GM23338 (cell line): ENCODE measurements at regions not wholly inside any gene's neighbourhood (a gene's known extent, or its start where the extent isn't known, plus 50 kb on each side); places are given as distances from the start of the nearest gene placed in this dataset.

Source experiments
- ATAC-seq: fragments of 200-7000 bp; cut with Tn5 transposase; 3 replicates; pipeline ENCODE4 v1.9.1; 2020
- DNase-seq: peaks from one replicate; pipeline ENCODE4 v3.0.0-alpha.2; 2015; ENCODE audit warnings: low spot score
- H2AFZ ChIP-seq: fragments of 200-600 bp; sonication (generic); 2 replicates; pipeline ENCODE4 v1.8.0; 2016; ENCODE audit warnings: antibody characterized with exemption, mild to moderate bottlenecking, moderate library complexity
- H3F3A ChIP-seq: fragments of 200-600 bp; sonication (generic); replicated peaks from 2 replicates; pipeline ENCODE4 v1.8.0; 2017; ENCODE audit warnings: antibody characterized with exemption, mixed run types, low read depth
- H3K27ac ChIP-seq: fragments of 200-600 bp; sonication (generic); 2 replicates; pipeline ENCODE4 v1.6.1; 2016; ENCODE audit warnings: low read depth
- H3K27me3 ChIP-seq: fragments of 200-600 bp; sonication (generic); 2 replicates; pipeline ENCODE4 v1.8.0; 2016; ENCODE audit warnings: mild to moderate bottlenecking, mixed run types, moderate library complexity; ENCODE audit not compliant: insufficient read depth
- H3K36me3 ChIP-seq: fragments of 200-600 bp; sonication (generic); 2 replicates; pipeline ENCODE4 v1.8.0; 2016; ENCODE audit warnings: mild to moderate bottlenecking; ENCODE audit not compliant: insufficient read depth
- H3K4me1 ChIP-seq: fragments of 200-600 bp; sonication (generic); 2 replicates; pipeline ENCODE4 v1.8.0; 2016; ENCODE audit warnings: mild to moderate bottlenecking, moderate library complexity; ENCODE audit not compliant: insufficient read depth
- H3K4me2 ChIP-seq: fragments of 200-600 bp; sonication (generic); 2 replicates; pipeline ENCODE4 v1.7.1; 2017; ENCODE audit warnings: mixed run types
- H3K4me3 ChIP-seq: fragments of 200-600 bp; sonication (generic); 2 replicates; pipeline ENCODE4 v1.6.1; 2016; ENCODE audit warnings: mixed run types
- H3K79me2 ChIP-seq: fragments of 200-600 bp; sonication (generic); replicated peaks from 2 replicates; pipeline ENCODE4 v1.8.0; 2017; ENCODE audit warnings: mild to moderate bottlenecking; ENCODE audit not compliant: insufficient read depth
- H3K9me2 ChIP-seq: fragments of 200-600 bp; sonication (generic); 2 replicates; pipeline ENCODE4 v1.8.0; 2017; ENCODE audit not compliant: insufficient read depth
- H4K20me1 ChIP-seq: fragments of 200-600 bp; sonication (generic); replicated peaks from 2 replicates; pipeline ENCODE4 v1.8.0; 2017; ENCODE audit warnings: mild to moderate bottlenecking; ENCODE audit not compliant: insufficient read depth
- H3K27ac Mint-ChIP-seq: 2 replicates; pipeline ENCODE4 v1.8.0; 2020; ENCODE audit warnings: inconsistent platforms, mild to moderate bottlenecking, moderate library complexity, mixed read lengths
- H3K27me3 Mint-ChIP-seq: 3 replicates; pipeline ENCODE4 v1.8.0; 2022; ENCODE audit warnings: low read depth, mild to moderate bottlenecking, moderate library complexity, mixed read lengths, inconsistent platforms; ENCODE audit not compliant: insufficient read depth, poor library complexity
- H3K36me3 Mint-ChIP-seq: 3 replicates; pipeline ENCODE4 v1.8.0; 2021; ENCODE audit warnings: low read depth, mild to moderate bottlenecking, inconsistent platforms, moderate library complexity, mixed read lengths
- H3K4me1 Mint-ChIP-seq: 3 replicates; pipeline ENCODE4 v1.8.0; 2020; ENCODE audit warnings: mild to moderate bottlenecking, inconsistent platforms, mixed read lengths
- H3K4me3 Mint-ChIP-seq: 3 replicates; pipeline ENCODE4 v1.8.0; 2021; ENCODE audit warnings: moderate library complexity, mild to moderate bottlenecking, inconsistent platforms, mixed read lengths
- H3K9me3 Mint-ChIP-seq: 3 replicates; pipeline ENCODE4 v1.8.0; 2020; ENCODE audit warnings: moderate library complexity, mild to moderate bottlenecking, inconsistent platforms, mixed read lengths
- CREB1 ChIP-seq: fragments of 250-450 bp; sonication (Bioruptor Pico); IDR thresholded peaks from 2 replicates; pipeline ENCODE4 v1.5.0; 2020; ENCODE audit warnings: low read depth, mild to moderate bottlenecking, moderate library complexity
- NANOG ChIP-seq: IDR thresholded peaks from 2 replicates; pipeline ENCODE4 v1.6.1; 2016; ENCODE audit warnings: antibody characterized with exemption, borderline replicate concordance
- POLR2AphosphoS5 ChIP-seq: IDR thresholded peaks from 2 replicates; pipeline ENCODE4 v1.6.1; 2016; ENCODE audit warnings: antibody characterized with exemption, low read depth
- REST ChIP-seq: IDR thresholded peaks from one replicate; pipeline ENCODE4 v1.6.1; 2018; ENCODE audit warnings: antibody characterized with exemption; ENCODE audit not compliant: unreplicated experiment
- STAT1 ChIP-seq: IDR thresholded peaks from one replicate; pipeline ENCODE4 v1.6.1; 2016; ENCODE audit warnings: antibody characterized with exemption; ENCODE audit not compliant: unreplicated experiment
- ZNF114 ChIP-seq: fragments of 250-450 bp; sonication (Bioruptor Pico); IDR thresholded peaks from 2 replicates; pipeline ENCODE4 v1.5.0; 2020; ENCODE audit warnings: mild to moderate bottlenecking, moderate library complexity
- TF ChIP-seq, protein P1 (sequence below): fragments of 250-450 bp; sonication (Bioruptor Pico); IDR thresholded peaks from 2 replicates; pipeline ENCODE4 v1.5.0; 2020; ENCODE audit warnings: mild to moderate bottlenecking, moderate library complexity

DNA sequence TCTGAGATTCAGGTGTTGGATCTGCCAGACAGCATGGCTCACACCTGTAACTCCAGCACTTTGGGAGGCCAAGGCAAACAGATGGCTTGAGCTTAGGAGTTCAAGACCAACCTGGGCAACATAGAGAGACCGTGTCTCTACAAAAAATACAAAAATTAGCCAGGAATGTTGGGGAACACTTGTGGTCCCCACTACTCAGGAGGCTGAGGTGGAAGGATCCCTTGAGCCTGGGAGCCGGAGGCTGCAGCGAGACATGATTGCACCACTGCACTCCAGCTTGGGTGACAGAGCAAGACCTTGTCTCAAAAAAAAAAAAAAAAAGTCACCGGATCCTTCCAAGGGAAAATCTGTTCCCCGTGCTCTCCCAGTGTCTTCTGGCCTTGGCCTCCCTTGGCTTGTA lies 109.2 kb downstream of the IRS2 start (continued):
- TF ChIP-seq, protein P1, sequence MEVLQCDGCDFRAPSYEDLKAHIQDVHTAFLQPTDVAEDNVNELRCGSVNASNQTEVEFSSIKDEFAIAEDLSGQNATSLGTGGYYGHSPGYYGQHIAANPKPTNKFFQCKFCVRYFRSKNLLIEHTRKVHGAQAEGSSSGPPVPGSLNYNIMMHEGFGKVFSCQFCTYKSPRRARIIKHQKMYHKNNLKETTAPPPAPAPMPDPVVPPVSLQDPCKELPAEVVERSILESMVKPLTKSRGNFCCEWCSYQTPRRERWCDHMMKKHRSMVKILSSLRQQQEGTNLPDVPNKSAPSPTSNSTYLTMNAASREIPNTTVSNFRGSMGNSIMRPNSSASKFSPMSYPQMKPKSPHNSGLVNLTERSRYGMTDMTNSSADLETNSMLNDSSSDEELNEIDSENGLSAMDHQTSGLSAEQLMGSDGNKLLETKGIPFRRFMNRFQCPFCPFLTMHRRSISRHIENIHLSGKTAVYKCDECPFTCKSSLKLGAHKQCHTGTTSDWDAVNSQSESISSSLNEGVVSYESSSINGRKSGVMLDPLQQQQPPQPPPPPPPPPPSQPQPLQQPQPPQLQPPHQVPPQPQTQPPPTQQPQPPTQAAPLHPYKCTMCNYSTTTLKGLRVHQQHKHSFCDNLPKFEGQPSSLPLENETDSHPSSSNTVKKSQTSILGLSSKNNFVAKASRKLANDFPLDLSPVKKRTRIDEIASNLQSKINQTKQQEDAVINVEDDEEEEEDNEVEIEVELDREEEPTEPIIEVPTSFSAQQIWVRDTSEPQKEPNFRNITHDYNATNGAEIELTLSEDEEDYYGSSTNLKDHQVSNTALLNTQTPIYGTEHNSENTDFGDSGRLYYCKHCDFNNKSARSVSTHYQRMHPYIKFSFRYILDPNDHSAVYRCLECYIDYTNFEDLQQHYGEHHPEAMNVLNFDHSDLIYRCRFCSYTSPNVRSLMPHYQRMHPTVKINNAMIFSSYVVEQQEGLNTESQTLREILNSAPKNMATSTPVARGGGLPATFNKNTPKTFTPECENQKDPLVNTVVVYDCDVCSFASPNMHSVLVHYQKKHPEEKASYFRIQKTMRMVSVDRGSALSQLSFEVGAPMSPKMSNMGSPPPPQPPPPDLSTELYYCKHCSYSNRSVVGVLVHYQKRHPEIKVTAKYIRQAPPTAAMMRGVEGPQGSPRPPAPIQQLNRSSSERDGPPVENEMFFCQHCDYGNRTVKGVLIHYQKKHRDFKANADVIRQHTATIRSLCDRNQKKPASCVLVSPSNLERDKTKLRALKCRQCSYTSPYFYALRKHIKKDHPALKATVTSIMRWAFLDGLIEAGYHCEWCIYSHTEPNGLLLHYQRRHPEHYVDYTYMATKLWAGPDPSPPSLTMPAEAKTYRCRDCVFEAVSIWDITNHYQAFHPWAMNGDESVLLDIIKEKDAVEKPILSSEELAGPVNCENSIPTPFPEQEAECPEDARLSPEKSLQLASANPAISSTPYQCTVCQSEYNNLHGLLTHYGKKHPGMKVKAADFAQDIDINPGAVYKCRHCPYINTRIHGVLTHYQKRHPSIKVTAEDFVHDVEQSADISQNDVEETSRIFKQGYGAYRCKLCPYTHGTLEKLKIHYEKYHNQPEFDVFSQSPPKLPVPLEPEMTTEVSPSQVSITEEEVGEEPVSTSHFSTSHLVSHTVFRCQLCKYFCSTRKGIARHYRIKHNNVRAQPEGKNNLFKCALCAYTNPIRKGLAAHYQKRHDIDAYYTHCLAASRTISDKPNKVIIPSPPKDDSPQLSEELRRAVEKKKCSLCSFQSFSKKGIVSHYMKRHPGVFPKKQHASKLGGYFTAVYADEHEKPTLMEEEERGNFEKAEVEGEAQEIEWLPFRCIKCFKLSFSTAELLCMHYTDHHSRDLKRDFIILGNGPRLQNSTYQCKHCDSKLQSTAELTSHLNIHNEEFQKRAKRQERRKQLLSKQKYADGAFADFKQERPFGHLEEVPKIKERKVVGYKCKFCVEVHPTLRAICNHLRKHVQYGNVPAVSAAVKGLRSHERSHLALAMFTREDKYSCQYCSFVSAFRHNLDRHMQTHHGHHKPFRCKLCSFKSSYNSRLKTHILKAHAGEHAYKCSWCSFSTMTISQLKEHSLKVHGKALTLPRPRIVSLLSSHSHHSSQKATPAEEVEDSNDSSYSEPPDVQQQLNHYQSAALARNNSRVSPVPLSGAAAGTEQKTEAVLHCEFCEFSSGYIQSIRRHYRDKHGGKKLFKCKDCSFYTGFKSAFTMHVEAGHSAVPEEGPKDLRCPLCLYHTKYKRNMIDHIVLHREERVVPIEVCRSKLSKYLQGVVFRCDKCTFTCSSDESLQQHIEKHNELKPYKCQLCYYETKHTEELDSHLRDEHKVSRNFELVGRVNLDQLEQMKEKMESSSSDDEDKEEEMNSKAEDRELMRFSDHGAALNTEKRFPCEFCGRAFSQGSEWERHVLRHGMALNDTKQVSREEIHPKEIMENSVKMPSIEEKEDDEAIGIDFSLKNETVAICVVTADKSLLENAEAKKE (CRISPR knock-in tag), result no peak

GRCh38 chr13:109673477-109673876 lies 112.9 kb downstream of the IRS2 start:
- no peaks in the 10 kb centered on the region for H4K20me1 ChIP-seq
- no peak overlapping the region for H3K4me3 ChIP-seq
- H2AFZ ChIP-seq, result no peak overlapping the region
- H3F3A ChIP-seq, result no peaks in the 10 kb centered on the region
- no peaks in the 10 kb centered on the region for H3K27me3 ChIP-seq
- no peak for DNase-seq
- Mint-ChIP-seq H3K9me3 (no peaks in the 10 kb centered on the region), H3K27ac (no peak overlapping the region), H3K4me3 (no peak overlapping the region), H3K27me3 (peaks cover 2% of the 10 kb centered on the region), H3K4me1 (peaks cover 11% of the 10 kb centered on the region; the same call in 2 of the 3 replicates), H3K36me3 (no peaks in the 10 kb centered on the region)
- H3K79me2 ChIP-seq, result no peaks in the 10 kb centered on the region
- no peak for ATAC-seq
- H3K27ac ChIP-seq, result no peak overlapping the region
- no peak overlapping the region for H3K4me2 ChIP-seq
- no peaks in the 10 kb centered on the region for H3K9me2 ChIP-seq
- no peaks in the 10 kb centered on the region for H3K36me3 ChIP-seq
- no peaks in the 10 kb centered on the region for H3K4me1 ChIP-seq
- TF ChIP-seq CREB1 (CRISPR knock-in tag) (no peak), POLR2AphosphoS5 (no peak), ZNF114 (no peak), STAT1 (no peak), NANOG (no peak), REST (no peak)
- TF ChIP-seq, protein P1 (CRISPR knock-in tag), result no peak
